Fibroblast of peridontal ligament (primary cell): ENCODE measurements at regions not wholly inside any gene's neighbourhood (a gene's known extent, or its start where the extent isn't known, plus 50 kb on each side); places are given as distances from the start of the nearest gene placed in this dataset.
"Not testable (repeated sequence)": the region's sequence is repeated elsewhere in the genome, so short reads cannot be mapped to it uniquely, and the experiment has no call there.

Experiments
- DNase-seq: peaks from one replicate; pipeline ENCODE4 v3.0.0-alpha.2; 2010; ENCODE audit errors: extremely low read depth

GRCh38 chr7:20839196-20839735 lies 52.6 kb upstream of the SP8 start:
- DNase-seq, result no peak

DNA sequence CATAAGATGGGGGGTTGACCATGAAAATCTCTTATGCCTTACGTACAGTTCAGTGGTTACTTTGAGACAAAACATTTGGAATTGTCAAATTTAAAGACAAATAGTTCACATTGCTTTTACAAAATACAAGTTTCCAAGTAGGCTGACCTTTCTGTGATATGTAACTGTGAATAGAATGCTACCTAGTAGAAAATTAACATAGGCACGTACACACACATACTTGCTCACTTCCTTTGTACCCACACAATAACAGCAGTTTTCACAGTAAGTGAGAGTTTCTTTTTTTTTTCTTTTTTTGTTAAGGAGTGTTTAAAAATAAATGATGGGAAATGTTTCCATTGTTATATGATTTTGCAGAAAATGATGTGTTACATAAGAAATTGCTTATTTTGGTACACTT lies 53.3 kb upstream of the SP8 start:
- no peak for DNase-seq

DNA sequence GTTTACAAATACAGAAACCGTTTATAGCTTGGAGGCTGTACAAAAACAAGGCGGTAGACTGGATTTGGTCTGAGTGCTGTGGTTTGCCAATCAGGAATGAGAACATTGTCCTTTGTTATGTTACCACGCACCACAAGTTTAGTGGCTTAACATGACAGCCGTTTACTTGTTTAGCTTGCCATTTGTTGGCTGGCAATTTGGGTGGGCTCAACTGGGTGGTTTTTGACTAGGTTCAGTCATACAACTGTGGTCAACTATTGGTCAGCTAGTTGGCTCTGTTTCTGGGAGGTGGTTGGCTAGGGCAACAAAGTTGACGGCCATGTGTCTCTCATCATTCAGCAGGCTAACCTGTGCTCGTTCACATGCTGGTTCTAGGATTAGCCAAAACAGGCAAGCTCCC lies 60.1 kb upstream of the SP8 start:
- DNase-seq, result no peak

DNA sequence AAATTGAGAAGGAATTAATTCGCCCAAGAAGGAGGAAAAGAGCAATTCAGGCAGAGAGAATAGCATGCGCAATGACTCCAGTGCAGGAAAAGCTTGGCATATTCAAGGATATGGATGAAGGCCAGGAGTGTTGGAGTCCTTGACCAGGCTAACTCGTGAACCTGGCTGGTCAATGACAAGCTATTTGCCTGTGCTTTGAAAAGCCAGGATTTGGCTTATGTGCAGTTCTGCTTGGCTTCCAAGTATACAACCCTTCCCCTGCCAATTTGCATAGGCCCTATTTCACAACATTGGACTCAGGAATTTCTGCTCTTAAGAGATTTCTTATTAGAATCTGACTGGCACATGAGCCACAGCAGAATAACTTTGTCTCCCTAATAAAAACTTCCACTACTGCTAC lies 72.3 kb upstream of the SP8 start:
- DNase-seq, result no peak

DNA sequence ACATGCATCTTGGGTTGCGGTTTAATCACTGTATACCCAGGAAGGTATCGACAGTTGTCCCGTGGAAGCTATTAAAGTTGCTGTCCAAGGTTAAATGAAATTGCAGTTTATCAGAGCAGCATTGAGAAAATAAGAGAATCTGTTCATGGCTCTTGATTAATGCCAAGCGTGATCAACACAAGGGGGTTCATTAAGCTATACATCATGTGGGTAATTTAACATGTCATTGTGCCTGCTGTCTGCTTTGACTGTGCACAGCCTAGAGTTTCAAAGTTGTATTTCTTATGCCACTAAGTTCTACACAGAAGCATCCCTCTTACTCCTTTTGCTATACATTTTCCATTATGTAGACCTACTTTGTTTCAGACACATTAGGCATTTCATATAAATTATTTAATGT lies 74.8 kb upstream of the SP8 start:
- no peak for DNase-seq

DNA sequence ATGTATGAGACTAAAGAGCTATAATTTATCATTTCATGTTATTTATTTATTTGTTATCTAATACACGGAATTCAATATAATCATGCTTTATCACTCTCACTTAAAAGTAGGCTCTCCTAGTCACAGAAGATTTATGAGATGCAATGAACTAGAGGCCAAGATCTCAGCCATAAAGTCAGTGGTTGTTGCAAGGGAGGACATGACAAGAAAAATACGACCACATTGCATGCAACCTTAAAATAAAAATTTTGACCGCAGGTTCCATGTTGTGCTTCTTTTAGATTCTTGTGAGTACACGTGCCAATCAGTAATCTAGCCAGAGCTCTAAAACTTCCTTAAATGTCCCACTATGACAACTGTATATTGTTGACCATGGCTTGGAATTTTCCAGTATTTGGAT lies 75.9 kb upstream of the SP8 start:
- no peak for DNase-seq

DNA sequence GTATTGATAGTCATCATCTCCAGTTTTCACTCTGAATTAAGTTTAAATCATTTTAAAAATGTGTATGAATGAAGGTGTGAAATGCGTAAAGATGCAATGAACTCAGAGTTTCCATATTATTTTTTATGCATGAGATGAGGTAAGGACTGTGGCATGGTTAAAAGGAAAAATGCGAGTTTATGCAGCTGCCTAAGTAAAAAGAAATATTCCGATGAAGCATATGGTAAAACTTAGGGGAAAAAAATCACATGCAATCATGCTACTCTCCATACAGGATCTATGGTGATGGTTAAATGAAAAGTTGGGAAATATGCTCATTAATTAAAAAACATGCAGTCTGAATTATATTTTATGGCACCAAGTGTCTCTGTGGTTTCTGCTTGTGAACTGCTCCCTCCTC lies 77.5 kb upstream of the SP8 start:
- DNase-seq, result no peak

GRCh38 chr7:20865684-20866083 lies 79.0 kb upstream of the SP8 start:
- no peak for DNase-seq

DNA sequence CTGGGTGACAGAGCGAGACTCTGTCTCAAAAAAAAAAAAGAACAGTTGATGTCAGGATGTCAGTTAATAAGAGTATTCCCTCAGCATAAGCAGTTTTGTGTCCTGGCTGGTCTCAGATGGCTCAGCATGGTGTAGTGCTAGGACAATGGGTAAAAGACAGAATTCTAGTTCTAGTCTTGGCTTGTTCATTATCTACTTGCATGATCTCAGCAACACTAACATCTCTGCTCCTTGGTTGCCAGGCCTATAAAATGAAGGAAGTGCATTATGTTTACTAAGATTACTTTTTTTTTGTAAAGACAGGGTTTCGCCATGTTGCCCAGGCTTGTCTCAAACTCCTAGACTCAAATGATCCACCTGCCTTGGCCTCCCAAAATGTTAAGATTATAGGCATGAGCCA lies 84.3 kb upstream of the SP8 start:
- no peak for DNase-seq

GRCh38 chr7:20892776-20893175 lies 106.1 kb upstream of the SP8 start:
- no peak for DNase-seq

GRCh38 chr7:20894806-20895205 lies 108.1 kb upstream of the SP8 start:
- no peak for DNase-seq

- DNase-seq, result no peak
Measured at GRCh38 chr7:20895563-20895962, 108.9 kb upstream of the SP8 start.

DNA sequence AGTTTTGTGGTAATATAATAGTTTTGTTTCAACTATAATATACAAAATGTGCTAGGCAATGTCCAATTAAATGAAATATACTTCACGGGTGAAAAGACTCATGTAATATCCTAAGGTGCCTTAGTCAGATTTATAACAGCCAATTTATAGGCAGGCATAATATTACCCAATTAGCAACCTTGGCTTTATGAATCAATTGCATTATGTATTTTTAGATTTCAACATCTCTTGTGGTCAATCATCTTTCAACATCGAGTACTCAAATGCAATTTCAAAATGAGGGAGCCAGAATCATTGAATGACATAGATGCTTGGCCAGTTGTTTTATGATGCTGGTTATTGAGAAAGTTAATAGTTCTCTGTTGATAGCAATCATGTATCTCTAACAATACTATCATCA lies 110.3 kb upstream of the SP8 start:
- no peak for DNase-seq

DNA sequence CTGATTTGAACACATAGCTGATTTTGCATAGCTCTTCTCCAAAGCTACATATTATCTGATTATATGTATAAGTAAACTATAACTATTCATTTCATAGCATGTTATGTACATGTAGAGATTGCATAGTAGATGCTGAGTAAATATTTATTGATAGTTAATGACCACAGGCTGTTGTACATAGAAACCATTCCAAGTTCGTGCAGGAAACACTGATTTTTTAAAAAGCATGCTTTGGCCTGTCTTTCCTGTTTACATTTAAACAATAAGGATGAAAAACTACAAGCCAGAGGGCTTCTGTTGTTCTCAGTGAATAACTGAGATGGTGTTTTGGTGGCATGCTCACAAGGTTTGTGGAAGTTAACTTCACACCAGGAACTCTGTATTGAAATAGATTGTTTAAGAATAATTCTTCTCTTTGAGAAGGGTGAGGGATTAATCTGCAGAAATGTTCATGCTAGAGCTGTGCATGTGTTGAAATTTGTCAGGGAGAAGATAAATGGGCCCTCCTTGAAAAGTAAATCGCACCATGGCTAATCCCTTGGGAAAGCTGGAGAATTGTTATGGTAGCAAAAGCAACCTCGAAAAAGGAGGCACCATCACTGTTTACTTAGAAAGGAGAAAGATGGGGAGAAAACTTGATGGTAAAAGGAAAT lies 120.2 kb upstream of the SP8 start:
- DNase-seq, result no peak

- DNase-seq, result no peak
Measured at GRCh38 chr7:20911081-20911480, 124.4 kb upstream of the SP8 start.

DNA sequence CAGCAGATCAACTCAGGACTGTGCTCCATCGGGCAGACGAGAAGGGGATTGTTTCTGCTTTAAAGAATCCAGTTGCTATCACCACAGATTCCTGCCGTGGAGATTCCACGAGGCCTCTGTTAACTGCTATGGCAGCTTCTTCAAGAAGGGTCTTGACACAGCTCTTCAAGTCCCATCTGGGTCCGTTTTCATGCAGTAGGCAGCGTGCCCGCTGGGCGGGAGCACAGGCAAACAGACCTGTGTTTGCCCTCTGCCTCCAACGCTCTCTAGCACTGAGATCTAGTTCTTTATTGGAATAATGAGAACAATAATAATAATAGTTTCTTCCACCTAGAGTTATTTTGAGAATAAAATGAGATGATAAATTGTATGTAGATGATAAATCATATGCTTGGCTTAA lies 127.2 kb upstream of the SP8 start:
- DNase-seq, result no peak

GRCh38 chr7:20916311-20916710 lies 129.6 kb upstream of the SP8 start:
- no peak for DNase-seq

DNA sequence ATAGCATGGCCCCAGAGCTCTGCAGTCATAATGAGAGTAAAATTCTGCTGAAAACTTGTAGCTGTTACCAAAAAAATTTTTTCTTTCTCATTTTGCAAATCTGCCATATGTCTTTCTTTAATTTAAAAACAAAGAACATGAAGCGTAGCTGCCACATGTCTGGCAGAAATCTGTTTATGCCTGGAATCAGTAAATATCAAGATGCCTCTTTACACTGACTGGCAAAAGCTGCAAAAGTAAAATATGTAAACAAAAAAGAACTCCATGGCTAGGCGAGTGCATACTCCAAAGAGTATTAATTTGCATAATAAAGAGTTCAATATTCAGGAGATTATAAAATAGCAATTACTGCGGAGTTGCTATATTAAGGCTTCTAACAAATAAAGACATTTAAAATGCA lies 130.9 kb upstream of the SP8 start:
- DNase-seq, result no peak

DNA sequence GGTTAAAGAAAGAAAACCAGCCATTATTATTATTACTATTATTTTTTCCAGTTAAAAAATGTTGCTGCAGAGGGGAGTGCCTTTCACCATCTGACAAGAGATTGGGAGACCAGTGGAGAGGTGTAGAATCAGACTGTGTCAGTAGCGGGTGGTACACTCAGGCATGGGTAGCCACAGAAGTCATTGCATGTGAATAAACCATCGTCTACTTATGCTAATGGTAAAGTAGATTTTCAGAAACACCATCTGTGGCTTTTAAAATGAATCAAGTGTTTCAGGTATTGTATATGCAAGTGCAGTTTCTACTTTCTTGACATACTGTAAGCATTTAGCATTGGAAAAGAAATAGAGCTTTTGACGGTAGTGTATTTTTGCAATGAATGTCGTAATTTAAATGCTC lies 131.5 kb upstream of the SP8 start:
- DNase-seq, result no peak

- not testable (repeated sequence) for DNase-seq
Measured at GRCh38 chr7:20927178-20927577, 140.5 kb upstream of the SP8 start.

DNA sequence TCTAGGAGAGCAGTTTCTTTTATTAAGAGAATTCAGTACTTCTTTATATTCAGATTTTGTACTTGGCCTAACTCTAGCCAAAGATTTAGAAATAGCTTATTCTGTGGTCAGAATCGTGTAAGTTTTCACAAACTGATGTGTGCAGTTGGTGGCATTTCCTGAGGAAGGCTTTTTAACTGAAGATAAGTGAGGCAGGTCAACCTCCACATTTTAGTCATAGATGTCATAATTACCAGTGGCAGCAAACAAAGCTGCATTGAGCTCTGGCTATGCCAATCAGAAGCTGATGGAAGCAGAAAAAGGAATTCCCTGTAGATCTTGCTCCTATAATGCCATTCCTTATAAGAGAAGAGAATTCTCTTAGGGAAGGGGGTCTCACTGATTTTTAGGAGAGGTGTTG lies 141.3 kb upstream of the SP8 start:
- DNase-seq, result no peak

DNA sequence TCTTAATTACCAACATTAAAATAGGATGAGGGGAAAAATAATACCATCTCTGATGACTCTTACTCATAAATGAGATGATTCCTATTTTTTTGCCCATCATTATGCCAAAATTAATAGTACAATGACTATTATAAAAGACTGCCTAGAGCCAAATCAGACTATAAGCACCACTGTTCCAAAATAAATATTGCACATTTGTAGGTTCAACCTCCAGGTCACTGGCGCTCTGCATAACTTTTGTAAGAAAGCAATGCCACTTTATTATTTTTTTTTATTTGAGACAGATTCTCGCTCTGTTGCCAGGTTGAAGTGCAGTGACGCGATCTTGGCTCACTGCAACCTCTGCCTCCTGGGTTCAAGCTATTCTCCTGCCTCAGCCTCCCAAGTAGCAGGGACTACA lies 142.5 kb upstream of the SP8 start:
- DNase-seq, result no peak

- DNase-seq, result no peak
Measured at GRCh38 chr7:20931739-20932138, 145.1 kb upstream of the SP8 start.

- DNase-seq, result no peak
Measured at GRCh38 chr7:20932785-20933527, 146.3 kb upstream of the SP8 start.
